ENCODE measurements at regions not wholly inside any gene's neighbourhood (a gene's known extent, or its start where the extent isn't known, plus 50 kb on each side); places are given as distances from the start of the nearest gene placed in this dataset.

DNA sequence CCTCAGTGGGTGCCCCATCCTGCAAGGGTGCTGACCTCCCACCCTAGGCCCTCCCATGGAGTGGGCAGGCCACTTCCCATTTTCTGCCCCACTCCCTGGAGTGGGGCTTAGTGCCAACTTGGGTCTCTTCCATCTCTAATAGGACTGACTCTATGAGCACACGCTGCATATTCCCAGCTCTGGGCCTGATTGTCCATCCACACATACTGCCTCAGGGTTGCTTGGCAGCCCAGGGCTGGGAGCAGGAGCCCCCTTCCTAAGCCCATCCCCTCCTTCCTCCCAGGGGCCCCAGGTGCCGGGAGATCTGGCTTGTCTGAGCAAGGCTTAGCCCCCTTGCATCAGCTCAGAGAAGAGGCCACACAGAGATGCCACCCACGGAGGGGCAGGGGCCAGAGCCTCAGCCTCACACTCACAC lies 55.1 kb downstream of the PJA1 start:
- TF ChIP-seq, protein P1, sequence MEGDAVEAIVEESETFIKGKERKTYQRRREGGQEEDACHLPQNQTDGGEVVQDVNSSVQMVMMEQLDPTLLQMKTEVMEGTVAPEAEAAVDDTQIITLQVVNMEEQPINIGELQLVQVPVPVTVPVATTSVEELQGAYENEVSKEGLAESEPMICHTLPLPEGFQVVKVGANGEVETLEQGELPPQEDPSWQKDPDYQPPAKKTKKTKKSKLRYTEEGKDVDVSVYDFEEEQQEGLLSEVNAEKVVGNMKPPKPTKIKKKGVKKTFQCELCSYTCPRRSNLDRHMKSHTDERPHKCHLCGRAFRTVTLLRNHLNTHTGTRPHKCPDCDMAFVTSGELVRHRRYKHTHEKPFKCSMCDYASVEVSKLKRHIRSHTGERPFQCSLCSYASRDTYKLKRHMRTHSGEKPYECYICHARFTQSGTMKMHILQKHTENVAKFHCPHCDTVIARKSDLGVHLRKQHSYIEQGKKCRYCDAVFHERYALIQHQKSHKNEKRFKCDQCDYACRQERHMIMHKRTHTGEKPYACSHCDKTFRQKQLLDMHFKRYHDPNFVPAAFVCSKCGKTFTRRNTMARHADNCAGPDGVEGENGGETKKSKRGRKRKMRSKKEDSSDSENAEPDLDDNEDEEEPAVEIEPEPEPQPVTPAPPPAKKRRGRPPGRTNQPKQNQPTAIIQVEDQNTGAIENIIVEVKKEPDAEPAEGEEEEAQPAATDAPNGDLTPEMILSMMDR (IDR thresholded peaks at IDR 0.05) = no peak
- TF ChIP-seq POLR2A (IDR thresholded peaks at IDR 0.05) = no peak

Measured in sigmoid colon (tissue), 3 donors.